Tongue (tissue), 1 donor: ENCODE measurements at regions not wholly inside any gene's neighbourhood (a gene's known extent, or its start where the extent isn't known, plus 50 kb on each side); places are given as distances from the start of the nearest gene placed in this dataset.
"Not testable (repeated sequence)": the region's sequence is repeated elsewhere in the genome, so short reads cannot be mapped to it uniquely, and the experiment has no call there.

ENCODE experiments used
- DNase-seq: peaks from one replicate; pipeline ENCODE4 v3.0.0-alpha.2; 2015

GRCh38 chr14:82999802-83000201 lies 1466.1 kb upstream of the SEL1L start:
- DNase-seq, result no peak

DNA sequence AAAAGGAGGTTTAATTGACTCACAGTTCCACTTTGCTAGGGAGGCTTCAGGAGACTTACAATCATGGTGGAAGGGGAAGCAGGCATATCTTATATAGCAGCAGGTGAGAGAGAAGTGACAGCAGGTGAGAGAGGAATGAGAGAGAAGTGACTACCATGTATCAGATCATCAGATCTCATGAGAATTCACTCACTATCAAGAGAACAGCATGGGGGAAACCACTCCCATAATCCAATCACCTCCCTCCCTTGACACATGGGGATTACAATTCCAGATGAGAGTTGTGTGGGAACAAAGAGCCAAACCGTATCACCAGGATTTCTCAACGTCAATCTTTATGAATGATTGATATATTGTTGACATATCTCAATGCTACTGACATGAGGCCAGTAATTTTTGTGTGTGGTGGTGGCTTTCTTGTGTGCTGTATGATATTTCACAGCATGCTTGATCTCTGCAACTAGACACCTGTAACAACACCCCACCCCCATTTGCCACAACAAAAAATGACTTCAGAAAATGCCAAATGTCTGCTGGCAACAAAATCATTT lies 1470.9 kb upstream of the SEL1L start:
- DNase-seq, result no peak

GRCh38 chr14:83006121-83006670 lies 1472.5 kb upstream of the SEL1L start:
- no peak for DNase-seq

GRCh38 chr14:83007052-83007451 lies 1473.4 kb upstream of the SEL1L start:
- DNase-seq, result not testable (repeated sequence)

DNA sequence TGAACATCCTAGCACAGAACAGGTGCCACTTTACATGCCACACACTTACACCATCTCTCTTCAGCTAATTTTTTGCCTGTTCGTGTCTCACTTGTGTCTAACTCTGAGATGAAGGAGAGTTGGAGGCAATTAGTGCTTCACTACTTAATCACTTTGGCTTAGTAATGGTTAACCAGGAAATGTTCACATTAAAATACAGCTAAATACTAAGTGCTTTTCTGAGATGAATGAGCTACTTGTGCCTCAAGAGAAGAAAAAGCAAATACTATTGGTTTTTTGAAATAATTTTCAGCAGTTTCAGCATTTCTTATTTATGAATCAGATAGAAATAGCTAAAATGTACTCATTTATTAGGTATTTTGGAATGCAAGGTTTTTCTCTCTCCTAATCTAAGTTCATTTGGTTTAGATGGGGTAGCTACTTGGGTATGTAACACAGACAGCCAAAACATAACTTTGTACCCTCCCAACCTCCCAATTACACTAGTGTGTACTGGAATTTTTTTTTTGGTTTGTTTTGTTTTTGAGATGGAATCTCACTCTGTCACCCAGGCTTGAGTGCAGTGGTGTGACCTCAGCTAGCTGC lies 1474.1 kb upstream of the SEL1L start:
- DNase-seq, result no peak

DNA sequence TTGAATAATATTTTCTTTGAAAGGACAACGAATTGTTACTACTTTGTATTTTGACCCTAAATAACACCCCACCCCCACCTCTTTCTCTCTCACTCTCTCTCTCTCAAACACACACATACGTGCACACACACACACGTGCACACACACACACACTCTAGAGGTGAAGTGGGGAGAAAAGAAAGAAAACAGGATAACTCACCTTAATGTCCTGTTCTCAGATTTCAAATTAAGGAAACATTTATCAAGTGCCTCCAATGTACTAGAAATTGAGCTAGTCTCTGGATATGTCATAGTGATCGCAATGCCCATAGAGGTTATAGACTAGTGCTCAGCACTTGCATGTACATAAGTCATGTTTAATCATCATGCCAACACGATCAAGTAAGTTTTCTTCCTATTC lies 1483.6 kb upstream of the SEL1L start:
- DNase-seq, result no peak

- no peak for DNase-seq
Measured at GRCh38 chr14:83019744-83020414, 1486.2 kb upstream of the SEL1L start.

- no peak for DNase-seq
Measured at GRCh38 chr14:83021323-83021722, 1487.7 kb upstream of the SEL1L start.

DNA sequence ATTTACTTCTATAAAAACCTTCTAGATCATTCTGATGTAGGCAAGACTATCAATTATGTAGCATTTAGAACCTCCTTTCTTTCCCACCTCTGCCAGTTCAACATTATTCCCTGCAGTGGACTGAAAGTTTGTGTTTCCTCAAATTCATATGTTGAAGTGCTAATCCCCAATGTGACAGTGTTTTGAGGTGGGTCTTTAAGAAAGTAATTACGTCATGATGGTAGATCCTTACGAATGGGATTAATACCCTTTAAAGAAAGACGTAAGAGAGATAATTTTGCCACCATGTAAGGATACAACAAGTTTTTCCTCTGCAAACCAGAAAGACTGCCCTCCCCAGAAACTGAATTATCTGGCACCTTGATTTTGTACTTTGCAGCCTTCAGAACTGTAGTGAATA lies 1489.7 kb upstream of the SEL1L start:
- DNase-seq, result no peak

DNA sequence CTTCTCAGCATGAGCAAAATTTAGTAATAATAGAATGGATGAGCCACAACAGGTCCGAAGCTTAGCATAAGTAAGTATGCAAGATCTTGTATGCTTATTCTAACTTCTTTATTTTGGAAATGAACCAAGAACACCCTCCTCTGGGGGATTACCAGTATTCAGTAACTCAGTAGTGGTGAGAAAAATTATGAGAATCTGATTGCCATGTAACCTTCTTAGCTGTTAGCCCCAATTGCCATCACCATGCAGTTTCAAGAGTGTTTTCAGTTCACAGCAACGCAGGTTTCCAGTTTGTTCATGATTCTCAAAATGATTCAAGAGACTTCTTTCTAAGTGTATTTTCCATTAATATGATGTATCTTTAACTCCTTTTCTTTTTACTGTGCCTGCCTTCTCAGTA lies 1507.6 kb upstream of the SEL1L start:
- DNase-seq, result no peak

DNA sequence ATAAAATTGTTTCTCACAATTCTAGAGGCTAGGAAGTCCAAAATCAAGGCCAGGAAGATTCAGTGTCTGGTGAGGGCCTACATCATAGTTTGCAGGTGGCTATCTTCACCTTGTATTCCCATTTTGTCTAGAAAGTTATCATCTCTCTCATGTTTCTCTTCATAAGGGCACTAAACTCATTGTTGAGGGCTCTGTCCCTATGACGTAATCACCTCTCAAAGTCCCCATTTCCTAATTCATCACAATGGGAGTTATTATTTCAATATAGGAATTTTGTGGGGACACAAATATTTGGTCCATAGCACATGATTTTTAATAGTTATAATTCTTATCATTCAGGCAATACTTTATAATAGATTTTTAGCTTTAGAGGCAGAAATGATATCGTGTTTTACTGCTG lies 1509.2 kb upstream of the SEL1L start:
- DNase-seq, result no peak

DNA sequence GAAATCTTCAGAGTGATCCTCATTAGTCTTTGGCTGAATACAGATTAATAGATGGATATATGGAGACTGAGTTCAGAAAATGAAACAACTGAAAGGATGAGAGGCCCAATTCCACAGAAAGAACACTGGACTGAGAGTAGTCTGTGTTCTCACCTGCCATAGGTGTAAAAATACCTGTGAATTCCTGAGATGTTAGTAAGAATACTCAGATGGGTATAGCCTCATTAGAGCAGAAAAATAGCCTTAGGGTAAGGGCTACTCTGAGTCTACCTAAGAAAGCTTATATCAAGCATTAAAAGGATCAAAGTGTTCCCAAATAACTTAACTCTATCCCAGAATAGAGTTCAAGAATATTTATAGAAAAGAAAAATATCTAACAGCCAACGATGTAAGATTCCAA lies 1510.3 kb upstream of the SEL1L start:
- no peak for DNase-seq

GRCh38 chr14:83047059-83047830 lies 1513.6 kb upstream of the SEL1L start:
- DNase-seq, result no peak

DNA sequence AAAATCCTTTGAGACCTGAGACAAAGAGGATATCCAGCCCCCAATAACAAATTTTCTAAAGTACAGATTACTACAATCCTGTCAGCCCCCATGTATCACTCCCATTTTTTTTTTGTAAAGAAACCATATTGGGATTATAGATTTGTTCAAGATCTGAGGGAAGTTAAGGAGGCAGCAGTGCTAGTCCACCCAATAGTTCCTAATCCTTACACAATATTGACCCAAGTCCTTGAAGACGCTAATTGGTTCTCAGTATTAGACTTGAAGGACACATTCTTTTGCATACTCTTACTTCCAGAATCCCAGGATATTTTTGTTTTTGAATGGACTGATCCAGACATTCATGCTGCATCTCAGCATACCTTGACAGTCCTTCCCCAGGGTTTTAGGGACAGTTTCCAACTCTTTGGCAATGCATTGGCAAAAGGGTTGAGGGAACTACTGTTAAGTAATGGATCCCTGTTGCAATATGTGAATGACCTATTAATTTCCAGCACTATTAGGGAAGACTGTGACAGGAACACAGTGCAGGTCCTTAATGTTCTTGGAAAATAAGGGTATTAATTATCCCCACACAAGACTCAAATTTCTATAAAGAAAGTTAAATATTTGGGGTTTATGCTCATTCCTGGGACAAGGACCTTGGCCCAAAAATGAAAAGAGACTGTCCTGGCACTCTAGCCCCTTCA lies 1519.5 kb upstream of the SEL1L start:
- no peak for DNase-seq

GRCh38 chr14:83058068-83058467 lies 1524.4 kb upstream of the SEL1L start:
- no peak for DNase-seq

- DNase-seq, result no peak
Measured at GRCh38 chr14:83071888-83072501, 1538.3 kb upstream of the SEL1L start.

GRCh38 chr14:83085136-83085535 lies 1551.5 kb upstream of the SEL1L start:
- DNase-seq, result no peak

DNA sequence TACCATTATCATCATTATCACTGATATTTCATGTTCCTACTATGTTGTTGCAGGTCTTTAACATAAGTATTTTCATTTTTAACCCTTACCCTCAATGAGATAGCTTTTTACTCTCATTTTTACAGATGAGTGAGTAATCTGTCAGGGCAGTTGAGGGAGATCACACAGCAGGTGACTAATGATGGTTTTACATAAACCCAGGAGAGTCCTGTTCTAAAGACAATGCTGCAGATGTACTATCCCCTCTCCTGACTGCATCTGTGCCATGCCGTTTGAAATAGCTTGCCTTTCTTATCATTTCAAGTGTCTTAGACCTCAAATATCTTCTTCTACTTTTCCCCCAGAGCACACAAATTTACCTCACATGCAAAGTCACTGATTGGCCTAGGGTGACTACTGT lies 1552.1 kb upstream of the SEL1L start:
- DNase-seq, result no peak

GRCh38 chr14:83091991-83092956 lies 1558.6 kb upstream of the SEL1L start:
- DNase-seq, result not testable (repeated sequence)

DNA sequence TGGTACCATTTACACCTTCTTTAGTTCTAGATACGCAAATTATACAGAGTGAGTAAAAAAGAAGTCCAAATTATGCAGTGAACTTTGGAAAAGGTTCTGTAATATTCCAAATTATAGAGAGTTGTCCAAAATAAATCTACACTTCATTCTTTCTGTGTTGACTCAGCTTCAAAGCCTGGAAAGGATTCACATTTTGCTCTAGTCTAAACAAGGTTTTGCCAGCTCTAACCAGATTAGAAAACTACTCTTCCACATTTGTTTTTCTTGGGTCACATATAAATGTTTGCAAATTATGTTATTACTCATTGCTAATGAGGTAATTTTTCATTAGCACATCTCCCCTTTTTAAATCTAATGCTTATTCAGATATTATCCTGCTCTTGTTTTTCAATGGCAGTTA lies 1562.4 kb upstream of the SEL1L start:
- DNase-seq, result no peak

DNA sequence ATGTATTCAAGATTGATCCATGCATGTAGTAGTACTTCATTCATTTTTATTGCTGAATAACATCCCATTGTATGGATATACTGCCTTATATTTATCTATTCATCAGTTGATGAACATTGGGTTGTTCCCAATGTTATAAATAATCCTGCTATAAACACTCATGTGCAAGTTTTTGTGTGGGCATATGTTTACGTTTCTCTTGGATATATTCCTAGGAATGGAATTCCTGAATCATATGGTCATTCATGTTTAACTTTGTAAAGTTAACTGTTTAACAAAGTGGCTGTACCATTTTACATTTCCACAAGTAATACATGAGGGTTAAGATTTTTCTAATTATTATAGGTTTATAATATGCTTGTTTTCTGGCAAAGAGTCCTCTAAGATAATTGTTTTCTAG lies 1568.2 kb upstream of the SEL1L start:
- DNase-seq, result no peak
